Endothelial cell of umbilical vein (primary cell): ENCODE measurements at regions not wholly inside any gene's neighbourhood (a gene's known extent, or its start where the extent isn't known, plus 50 kb on each side); places are given as distances from the start of the nearest gene placed in this dataset.

Source experiments
- BruUV-seq: library from RNA; stranded (reverse); fragments of 400-500 nt; replicated peaks from 2 replicates; lab custom pipeline; 2021; lab: Mats Ljungman, UMichigan
- CTCF ChIA-PET: fragments of 300-600, 350-600 bp; sonication (Branson Sonifier 250); formaldehyde crosslinking; loops from one replicate; lab custom pipeline; 2021; ENCODE audit warnings: antibody characterized with exemption, inconsistent platforms; lab: Charles Lee
- POLR2A ChIA-PET: fragments of 300-600, 350-600 bp; sonication (Branson Sonifier 250); formaldehyde crosslinking; loops from one replicate; lab custom pipeline; 2021; ENCODE audit warnings: antibody characterized with exemption, inconsistent platforms; lab: Charles Lee
- DNase-seq: peaks from one replicate; pipeline ENCODE4 v3.0.0-alpha.2; 2011; ENCODE audit warnings: low read depth, low spot score
- FAIRE-seq: peaks from 2 replicates; lab custom pipeline; 2011; peaks lifted over from hg19 to GRCh38; lab: Jason Lieb, UNC
- H2AFZ ChIP-seq: 2 replicates; pipeline ENCODE4 v1.6.0; 2012; ENCODE audit warnings: low read depth, low read length, control low read depth, inconsistent platforms
- H3K27ac ChIP-seq: 2 replicates; pipeline ENCODE4 v1.5.1; 2011; ENCODE audit warnings: low read depth, mild to moderate bottlenecking, control low read depth, low read length, moderate library complexity; ENCODE audit not compliant: insufficient read depth
- H3K27me3 ChIP-seq, 2 experiments: 2 replicates each; pipeline versions ENCODE4 v1.6.0 to v1.6.1; 2011; ENCODE audit warnings: low read length in 2 of 2, mixed read lengths in 1 of 2; ENCODE audit not compliant: control insufficient read depth in 2 of 2, insufficient read depth in 2 of 2
- H3K36me3 ChIP-seq, 2 experiments: 2 replicates in 1 of 2; 3 replicates in 1 of 2; pipeline ENCODE4 v1.5.1; 2011; ENCODE audit warnings: low read length in 2 of 2, mild to moderate bottlenecking in 1 of 2, moderate library complexity in 1 of 2; ENCODE audit not compliant: control insufficient read depth in 2 of 2, insufficient read depth in 2 of 2; ENCODE audit errors: extremely low read depth in 1 of 2
- H3K4me1 ChIP-seq: 3 replicates; pipeline ENCODE4 v1.5.1; 2011; ENCODE audit warnings: mild to moderate bottlenecking, low read length; ENCODE audit not compliant: control insufficient read depth, insufficient read depth; ENCODE audit errors: extremely low read depth
- H3K4me2 ChIP-seq: 2 replicates; pipeline ENCODE4 v1.6.1; 2011; ENCODE audit warnings: low read length, control low read depth, mixed read lengths; ENCODE audit not compliant: insufficient read depth
- H3K4me3 ChIP-seq, 3 experiments: fragments of 200-600 bp in 1 of 3; sonication (generic), shearing (Covaris generic) in 1 of 3; replicated peaks in 1 of 3; 2 replicates each; pipeline ENCODE4 v1.5.1; 2011 to 2016; ENCODE audit warnings: control low read depth in 3 of 3, low read length in 3 of 3, mild to moderate bottlenecking in 2 of 3, inconsistent platforms in 1 of 3, low read depth in 1 of 3, moderate library complexity in 1 of 3; ENCODE audit not compliant: insufficient read depth in 1 of 3
- H3K79me2 ChIP-seq: 2 replicates; pipeline ENCODE4 v1.6.0; 2012; ENCODE audit warnings: low read length, inconsistent platforms; ENCODE audit not compliant: control insufficient read depth, insufficient read depth
- H3K9ac ChIP-seq: replicated peaks from 2 replicates; pipeline ENCODE3; 2011; ENCODE audit warnings: low read length, control low read depth; ENCODE audit not compliant: insufficient read depth; ENCODE audit errors: extremely low read depth
- H3K9me1 ChIP-seq: replicated peaks from 3 replicates; pipeline ENCODE4 v1.6.0; 2011; ENCODE audit warnings: mild to moderate bottlenecking, low read length; ENCODE audit not compliant: control insufficient read depth, insufficient read depth; ENCODE audit errors: extremely low read depth
- H3K9me3 ChIP-seq: replicated peaks from 2 replicates; pipeline ENCODE4 v1.5.1; 2012; ENCODE audit warnings: low read length, inconsistent platforms; ENCODE audit not compliant: control insufficient read depth, insufficient read depth
- H4K20me1 ChIP-seq: replicated peaks from 2 replicates; pipeline ENCODE3; 2011; ENCODE audit warnings: mild to moderate bottlenecking, low read length; ENCODE audit not compliant: control insufficient read depth, insufficient read depth; ENCODE audit errors: extremely low read depth
- EZH2 ChIP-seq: IDR thresholded peaks from 2 replicates; pipeline ENCODE4 v1.6.1; 2012; ENCODE audit warnings: borderline replicate concordance, low read depth, mild to moderate bottlenecking, moderate library complexity, low read length, inconsistent platforms; ENCODE audit not compliant: severe bottlenecking
- FOS ChIP-seq: IDR thresholded peaks from 2 replicates; pipeline ENCODE4 v1.6.1; 2011; ENCODE audit warnings: mild to moderate bottlenecking, low read length, moderate library complexity, borderline replicate concordance; ENCODE audit not compliant: insufficient read depth
- GATA2 ChIP-seq: IDR thresholded peaks from 2 replicates; pipeline ENCODE4 v1.7.0; 2011; ENCODE audit warnings: low read depth, mild to moderate bottlenecking, moderate library complexity, mixed read lengths, low read length; ENCODE audit not compliant: insufficient read length, insufficient read depth
- JUN ChIP-seq: IDR thresholded peaks from 2 replicates; pipeline ENCODE4 v1.6.1; 2011; ENCODE audit warnings: borderline replicate concordance, low read depth; ENCODE audit not compliant: insufficient read length, insufficient read depth
- MAX ChIP-seq: IDR thresholded peaks from 2 replicates; pipeline ENCODE4 v1.6.1; 2011; ENCODE audit not compliant: insufficient read depth, insufficient read length
- MYC ChIP-seq: IDR thresholded peaks from one replicate; pipeline ENCODE4 v1.6.1; 2011; ENCODE audit warnings: mild to moderate bottlenecking, low read depth, low read length
- POLR2A ChIP-seq: IDR thresholded peaks from 2 replicates; pipeline ENCODE4 v1.6.1; 2012; ENCODE audit warnings: low read depth, mild to moderate bottlenecking, control low read depth, low read length
- POLR2AphosphoS5 ChIP-seq: IDR thresholded peaks from 2 replicates; pipeline ENCODE4 v1.6.1; 2012; ENCODE audit warnings: low read depth, mild to moderate bottlenecking, control low read depth, low read length, moderate library complexity; ENCODE audit not compliant: insufficient read depth
- dilution Hi-C: fragments of 300-500 bp; cut with MboI; formaldehyde crosslinking; loops from one replicate; pipeline ENCODE4 v1.15.0; 2019; ENCODE audit warnings: low sequenced_read_pairs; ENCODE audit not compliant: extremely low pct_ligation_motif_present
- intact Hi-C: fragments of 100-400 bp; cut with micrococcal nuclease; formaldehyde crosslinking; loops from one replicate; pipeline ENCODE4 v1.10.0; 2022
- TF ChIP-seq, protein P1 (sequence below), 2 donors: IDR thresholded peaks; 1 replicate in 1 of 2; 2 replicates in 1 of 2; pipeline ENCODE4 v1.5.1; 2011; ENCODE audit warnings: low read length in 2 of 2, mild to moderate bottlenecking in 2 of 2, moderate library complexity in 2 of 2, control low read depth in 1 of 2, inconsistent platforms in 1 of 2, low read depth in 1 of 2; ENCODE audit not compliant: insufficient read depth in 1 of 2; ENCODE audit errors: extremely low read depth in 1 of 2

DNA sequence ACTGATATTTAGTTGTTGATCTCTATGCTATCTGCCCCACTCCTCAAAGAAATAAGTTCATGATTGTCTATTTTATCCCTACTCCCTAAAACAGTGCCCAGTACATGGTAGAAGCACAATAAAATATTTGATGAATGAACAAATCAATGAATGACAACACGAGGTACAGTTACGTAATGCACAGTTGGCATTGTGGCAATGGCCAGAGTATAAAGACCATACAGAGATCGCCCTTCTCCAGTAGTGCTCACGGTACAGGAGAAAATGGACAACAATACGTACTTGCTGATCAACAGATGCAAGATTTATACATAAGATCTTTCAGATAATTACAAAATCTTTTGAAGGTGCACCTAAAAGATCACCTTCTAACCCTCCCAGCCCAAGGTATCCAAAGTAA, 225.4 kb downstream of the KLF12 start:
- H3K4me3 ChIP-seq, result no peak overlapping the region
- H3K27ac ChIP-seq, result no peak overlapping the region
- BruUV-seq, result no TSS peak
- ChIA-PET CTCF (no interaction called here), POLR2A (no interaction called here)
- no peaks in the 10 kb centered on the region for H3K36me3 ChIP-seq
- H3K9ac ChIP-seq, result no peak overlapping the region
- H3K4me1 ChIP-seq, result peaks cover 8% of the 10 kb centered on the region
- H3K9me1 ChIP-seq, result no peaks in the 10 kb centered on the region
- no peak overlapping the region for H2AFZ ChIP-seq
- H3K27me3 ChIP-seq, result no peaks in the 10 kb centered on the region
- no peaks in the 10 kb centered on the region for H3K9me3 ChIP-seq
- H4K20me1 ChIP-seq, result no peaks in the 10 kb centered on the region
- no peaks in the 10 kb centered on the region for H3K79me2 ChIP-seq
- FAIRE-seq, result no peak
- DNase-seq, result no peak
- dilution Hi-C loops (no loop called here), intact Hi-C loops (no loop called here)
- TF ChIP-seq MYC (no peak), MAX (no peak), FOS (no peak), GATA2 (no peak), JUN (no peak)
- no peak overlapping the region for H3K4me2 ChIP-seq

DNA sequence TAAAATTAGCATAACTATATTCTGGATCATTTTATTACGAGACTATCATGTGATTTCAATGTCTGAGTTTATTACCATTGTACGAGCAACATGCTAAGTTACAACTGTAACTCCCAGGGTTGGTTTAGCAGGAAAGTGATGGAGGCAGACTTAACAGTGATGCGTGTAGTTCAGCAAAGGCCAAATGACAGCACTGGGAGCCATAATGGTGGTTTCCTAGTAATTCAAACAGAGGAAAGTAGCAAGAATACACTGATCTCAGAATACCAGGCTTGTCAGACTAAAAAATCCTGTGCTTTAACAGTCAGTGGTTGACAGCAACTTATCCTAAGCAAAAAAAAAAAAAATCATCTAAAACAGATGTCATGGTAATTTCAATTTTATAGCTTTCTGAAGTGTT, 229.6 kb downstream of the KLF12 start:
- no peaks in the 10 kb centered on the region for H3K36me3 ChIP-seq
- dilution Hi-C loops, result no loop called here
- ChIA-PET POLR2A (no interaction called here), CTCF (no interaction called here)
- H3K9ac ChIP-seq, result no peak overlapping the region
- H3K9me3 ChIP-seq, result no peaks in the 10 kb centered on the region
- no TSS peak for BruUV-seq
- H2AFZ ChIP-seq, result no peak overlapping the region
- H3K4me2 ChIP-seq, result no peak overlapping the region
- no peaks in the 10 kb centered on the region for H4K20me1 ChIP-seq
- intact Hi-C loops, result no loop called here
- H3K9me1 ChIP-seq, result no peaks in the 10 kb centered on the region
- DNase-seq, result no peak
- no peaks in the 10 kb centered on the region for H3K27me3 ChIP-seq
- FAIRE-seq, result no peak
- TF ChIP-seq POLR2AphosphoS5, result no peak
- no peak for TF ChIP-seq FOS
- no peak for TF ChIP-seq EZH2
- TF ChIP-seq POLR2A, result no peak
- TF ChIP-seq, protein P1, sequence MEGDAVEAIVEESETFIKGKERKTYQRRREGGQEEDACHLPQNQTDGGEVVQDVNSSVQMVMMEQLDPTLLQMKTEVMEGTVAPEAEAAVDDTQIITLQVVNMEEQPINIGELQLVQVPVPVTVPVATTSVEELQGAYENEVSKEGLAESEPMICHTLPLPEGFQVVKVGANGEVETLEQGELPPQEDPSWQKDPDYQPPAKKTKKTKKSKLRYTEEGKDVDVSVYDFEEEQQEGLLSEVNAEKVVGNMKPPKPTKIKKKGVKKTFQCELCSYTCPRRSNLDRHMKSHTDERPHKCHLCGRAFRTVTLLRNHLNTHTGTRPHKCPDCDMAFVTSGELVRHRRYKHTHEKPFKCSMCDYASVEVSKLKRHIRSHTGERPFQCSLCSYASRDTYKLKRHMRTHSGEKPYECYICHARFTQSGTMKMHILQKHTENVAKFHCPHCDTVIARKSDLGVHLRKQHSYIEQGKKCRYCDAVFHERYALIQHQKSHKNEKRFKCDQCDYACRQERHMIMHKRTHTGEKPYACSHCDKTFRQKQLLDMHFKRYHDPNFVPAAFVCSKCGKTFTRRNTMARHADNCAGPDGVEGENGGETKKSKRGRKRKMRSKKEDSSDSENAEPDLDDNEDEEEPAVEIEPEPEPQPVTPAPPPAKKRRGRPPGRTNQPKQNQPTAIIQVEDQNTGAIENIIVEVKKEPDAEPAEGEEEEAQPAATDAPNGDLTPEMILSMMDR (IDR thresholded peaks at IDR 0.05; ENCODE audit: extremely low read depth in 1 of 2, insufficient read depth in 1 of 2, low read depth in 1 of 2, low read length in 2 of 2), result no peak
- TF ChIP-seq JUN, result no peak
- no peak for TF ChIP-seq MAX
- no peak for TF ChIP-seq MYC
- no peak for TF ChIP-seq GATA2
- no peak overlapping the region for H3K4me3 ChIP-seq
- H3K4me1 ChIP-seq, result peaks cover 8% of the 10 kb centered on the region
- no peak overlapping the region for H3K27ac ChIP-seq
- no peaks in the 10 kb centered on the region for H3K79me2 ChIP-seq
